H1 (cell line): ENCODE measurements at regions not wholly inside any gene's neighbourhood (a gene's known extent, or its start where the extent isn't known, plus 50 kb on each side); places are given as distances from the start of the nearest gene placed in this dataset.

Experiments used
- CTCF ChIA-PET: fragments of 300-600 bp; sonication (Branson Sonifier 250); formaldehyde crosslinking; loops from one replicate; lab custom pipeline; 2021; ENCODE audit not compliant: partially characterized antibody; lab: Charles Lee
- POLR2A ChIA-PET: fragments of 300-600 bp; sonication (Branson Sonifier 250); formaldehyde crosslinking; loops from one replicate; lab custom pipeline; 2021; ENCODE audit warnings: inconsistent platforms; ENCODE audit not compliant: partially characterized antibody; lab: Charles Lee
- DNase-seq, 2 experiments: peaks; one replicate each; pipeline versions ENCODE4 v3.0.0 to v3.0.0-alpha.2; 2010 to 2022; ENCODE audit warnings: low spot score in 2 of 2, low read depth in 1 of 2, mixed read lengths in 1 of 2
- FAIRE-seq: peaks from 2 replicates; lab custom pipeline; 2011; peaks lifted over from hg19 to GRCh38; lab: Jason Lieb, UNC
- H2AFZ ChIP-seq: 2 replicates; pipeline ENCODE4 v1.8.1; 2012; ENCODE audit warnings: low read length, inconsistent platforms
- H2AK5ac ChIP-seq: 2 replicates; pipeline ENCODE4 v1.6.1; 2013; ENCODE audit warnings: low read depth, low read length
- H2BK120ac ChIP-seq: replicated peaks from 2 replicates; pipeline ENCODE3; 2013; ENCODE audit warnings: low read depth, low read length, inconsistent platforms
- H2BK12ac ChIP-seq: 2 replicates; pipeline ENCODE4 v1.6.1; 2013; ENCODE audit warnings: low read depth, low read length
- H2BK15ac ChIP-seq: 2 replicates; pipeline ENCODE4 v1.6.1; 2013; ENCODE audit warnings: low read length
- H2BK20ac ChIP-seq: 2 replicates; pipeline ENCODE4 v1.6.1; 2013; ENCODE audit warnings: low read length
- H2BK5ac ChIP-seq: 2 replicates; pipeline ENCODE4 v1.6.1; 2013; ENCODE audit warnings: low read depth, low read length
- H3K14ac ChIP-seq: 2 replicates; pipeline ENCODE4 v1.6.1; 2013; ENCODE audit warnings: inconsistent platforms; ENCODE audit not compliant: insufficient read length
- H3K18ac ChIP-seq: 2 replicates; pipeline ENCODE4 v1.6.1; 2013; ENCODE audit warnings: low read length; ENCODE audit errors: extremely low read depth
- H3K23ac ChIP-seq: 2 replicates; pipeline ENCODE4 v1.6.1; 2013; ENCODE audit warnings: inconsistent platforms; ENCODE audit not compliant: insufficient read length
- H3K23me2 ChIP-seq: 2 replicates; pipeline ENCODE4 v1.6.1; 2013; ENCODE audit warnings: low read depth, low read length
- H3K27ac ChIP-seq: 2 replicates; pipeline ENCODE4 v1.6.1; 2011; ENCODE audit warnings: low read depth, low read length, inconsistent platforms
- H3K27me3 ChIP-seq, 4 experiments: replicated peaks in 1 of 4; 1 replicate in 1 of 4; 2 replicates in 3 of 4; pipeline versions ENCODE4 v1.6.1 to v1.8.1; 2011 to 2013; ENCODE audit warnings: low read length in 3 of 4, mild to moderate bottlenecking in 3 of 4, inconsistent platforms in 2 of 4, mixed read lengths in 2 of 4, moderate library complexity in 1 of 4; ENCODE audit not compliant: control insufficient read depth in 3 of 4, insufficient read depth in 3 of 4; ENCODE audit errors: extremely low read depth in 1 of 4
- H3K36me3 ChIP-seq, 4 experiments: 2 replicates each; pipeline versions ENCODE4 v1.6.1 to v1.8.1; 2011 to 2013; ENCODE audit warnings: mild to moderate bottlenecking in 4 of 4, low read length in 3 of 4, moderate library complexity in 2 of 4, control low read depth in 1 of 4, inconsistent platforms in 1 of 4; ENCODE audit not compliant: insufficient read depth in 4 of 4, control insufficient read depth in 2 of 4
- H3K4ac ChIP-seq: replicated peaks from 2 replicates; pipeline ENCODE3; 2013; ENCODE audit warnings: low read length, low read depth, mixed read lengths, inconsistent platforms; ENCODE audit not compliant: insufficient read length
- H3K4me1 ChIP-seq, 4 experiments: replicated peaks in 1 of 4; 1 replicate in 1 of 4; 2 replicates in 3 of 4; pipeline versions ENCODE4 v1.6.1 to v1.8.1; 2011 to 2013; ENCODE audit warnings: low read length in 3 of 4, inconsistent platforms in 2 of 4, mixed read lengths in 1 of 4; ENCODE audit not compliant: insufficient read depth in 4 of 4, control insufficient read depth in 3 of 4
- H3K4me2 ChIP-seq, 2 experiments: 2 replicates each; pipeline versions ENCODE4 v1.6.1 to v1.8.1; 2011 to 2013; ENCODE audit warnings: low read depth in 2 of 2, low read length in 2 of 2, control low read depth in 1 of 2, inconsistent platforms in 1 of 2, mild to moderate bottlenecking in 1 of 2; ENCODE audit not compliant: insufficient read depth in 1 of 2
- H3K4me3 ChIP-seq, 4 experiments: fragments of 200-600, 300-600 bp in 1 of 4; sonication (generic), shearing (Covaris generic), sonication (Bioruptor Twin) in 1 of 4; 2 replicates each; pipeline versions ENCODE4 v1.5.1 to v1.8.1; 2011 to 2016; ENCODE audit warnings: low read length in 4 of 4, low read depth in 3 of 4, control low read depth in 2 of 4, inconsistent platforms in 2 of 4, mild to moderate bottlenecking in 2 of 4, mixed read lengths in 1 of 4, moderate library complexity in 1 of 4; ENCODE audit not compliant: insufficient read depth in 2 of 4; ENCODE audit errors: extremely low read depth in 1 of 4
- H3K56ac ChIP-seq: replicated peaks from 2 replicates; pipeline ENCODE3; 2013; ENCODE audit warnings: low read depth, mild to moderate bottlenecking, mixed read lengths, low read length, inconsistent platforms; ENCODE audit not compliant: insufficient read length
- H3K79me1 ChIP-seq: 2 replicates; pipeline ENCODE4 v1.6.1; 2013; ENCODE audit warnings: low read depth, low read length, control low read depth
- H3K79me2 ChIP-seq, 2 experiments: 2 replicates each; pipeline versions ENCODE4 v1.6.1 to v1.8.1; 2012 to 2013; ENCODE audit warnings: low read length in 2 of 2, mild to moderate bottlenecking in 2 of 2, inconsistent platforms in 1 of 2; ENCODE audit not compliant: insufficient read depth in 2 of 2, control insufficient read depth in 1 of 2
- H3K9ac ChIP-seq, 4 experiments: replicated peaks in 1 of 4; 1 replicate in 1 of 4; 2 replicates in 3 of 4; pipeline versions ENCODE4 v1.6.1 to v1.8.1; 2011 to 2013; ENCODE audit warnings: low read depth in 3 of 4, low read length in 3 of 4, control low read depth in 2 of 4, mild to moderate bottlenecking in 2 of 4, moderate library complexity in 2 of 4, inconsistent platforms in 1 of 4; ENCODE audit errors: extremely low read depth in 1 of 4
- H3K9me3 ChIP-seq, 2 experiments: 2 replicates each; pipeline versions ENCODE4 v1.6.1 to v1.8.1; 2012 to 2013; ENCODE audit warnings: mild to moderate bottlenecking in 2 of 2, moderate library complexity in 2 of 2, control low read depth in 1 of 2, inconsistent platforms in 1 of 2, low read depth in 1 of 2, low read length in 1 of 2, mixed read lengths in 1 of 2; ENCODE audit not compliant: insufficient read depth in 2 of 2
- H4K20me1 ChIP-seq, 2 experiments: replicated peaks in 1 of 2; 2 replicates each; pipeline versions ENCODE3 to v1.8.1; 2011 to 2013; ENCODE audit warnings: inconsistent platforms in 2 of 2, low read length in 2 of 2, mild to moderate bottlenecking in 1 of 2; ENCODE audit not compliant: insufficient read depth in 2 of 2, control insufficient read depth in 1 of 2
- H4K5ac ChIP-seq: 2 replicates; pipeline ENCODE4 v1.6.1; 2013; ENCODE audit warnings: low read length, low read depth, mixed read lengths, inconsistent platforms; ENCODE audit not compliant: insufficient read length
- H4K8ac ChIP-seq: 2 replicates; pipeline ENCODE4 v1.8.0; 2013; ENCODE audit warnings: mild to moderate bottlenecking, moderate library complexity, low read length, inconsistent platforms; ENCODE audit not compliant: insufficient read depth; ENCODE audit errors: extremely low read depth
- H4K91ac ChIP-seq: replicated peaks from 2 replicates; pipeline ENCODE3; 2013; ENCODE audit warnings: low read length, mixed read lengths, inconsistent platforms; ENCODE audit not compliant: insufficient read length
- ASH2L ChIP-seq: fragments of 200-600, 300-600 bp; sonication (generic); IDR thresholded peaks from one replicate; pipeline ENCODE4 v1.7.1; 2017; ENCODE audit warnings: low read length
- BACH1 ChIP-seq: IDR thresholded peaks from 2 replicates; pipeline ENCODE4 v1.6.1; 2012; ENCODE audit warnings: low read length, improper control_type of control experiment
- JUND ChIP-seq: IDR thresholded peaks from 2 replicates; pipeline ENCODE4 v1.6.1; 2011; ENCODE audit warnings: mild to moderate bottlenecking, improper control_type of control experiment, low read length
- NANOG ChIP-seq: IDR thresholded peaks from 2 replicates; pipeline ENCODE4 v1.6.1; 2011; ENCODE audit warnings: low read length, low read depth, mild to moderate bottlenecking, inconsistent platforms; ENCODE audit not compliant: insufficient read depth, poor library complexity, severe bottlenecking
- NRF1 ChIP-seq: IDR thresholded peaks from 2 replicates; pipeline ENCODE4 v1.6.1; 2011; ENCODE audit warnings: mild to moderate bottlenecking, low read depth, low read length, improper control_type of control experiment
- POLR2AphosphoS5 ChIP-seq: IDR thresholded peaks from 2 replicates; pipeline ENCODE4 v1.6.1; 2011; ENCODE audit warnings: low read depth, low read length
- SAP30 ChIP-seq: fragments of 300-600 bp; sonication (generic); IDR thresholded peaks from 2 replicates; pipeline ENCODE4 v1.7.1; 2012; ENCODE audit warnings: low read length, moderate library complexity, mild to moderate bottlenecking, inconsistent platforms; ENCODE audit not compliant: insufficient read depth, insufficient replicate concordance
- SP2 ChIP-seq: IDR thresholded peaks from 2 replicates; pipeline ENCODE4 v1.6.1; 2012; ENCODE audit warnings: mild to moderate bottlenecking, low read length, inconsistent platforms
- SRF ChIP-seq: IDR thresholded peaks from 2 replicates; pipeline ENCODE4 v1.6.1; 2011; ENCODE audit warnings: mild to moderate bottlenecking, low read depth, low read length, moderate library complexity
- TAF7 ChIP-seq: optimal IDR thresholded peaks from 2 replicates; pipeline ENCODE3; 2011; ENCODE audit warnings: low read depth, mild to moderate bottlenecking, inconsistent platforms, low read length, moderate library complexity, borderline replicate concordance
- TEAD4 ChIP-seq: IDR thresholded peaks from 2 replicates; pipeline ENCODE4 v1.6.1; 2012; ENCODE audit warnings: low read depth, low read length, inconsistent platforms, mixed read lengths
- WGBS, 2 experiments: shearing (Covaris generic) in 1 of 2; methylation state at CpG; one replicate each; pipeline versions ENCODE4 v1.1.6 to v1.1.7; 2013 to 2015; ENCODE audit warnings: low lambda C conversion rate in 2 of 2, mixed read lengths in 2 of 2, inconsistent platforms in 1 of 2, low coverage in 1 of 2, missing lambda C conversion rate in 1 of 2; ENCODE audit not compliant: insufficient replicate concordance in 2 of 2, insufficient coverage in 1 of 2, insufficient read length in 1 of 2; ENCODE audit errors: extremely low coverage in 1 of 2, missing lambda C conversion rate in 1 of 2; 5-methylcytosine and 5-hydroxymethylcytosine counted together
- TF ChIP-seq, protein P1 (sequence below): IDR thresholded peaks from 2 replicates; pipeline ENCODE4 v1.6.1; 2011; ENCODE audit warnings: low read length, improper control_type of control experiment
- TF ChIP-seq, protein P2 (sequence below): IDR thresholded peaks from 2 replicates; pipeline ENCODE4 v1.6.1; 2011; ENCODE audit warnings: low read depth, mild to moderate bottlenecking, low read length; ENCODE audit not compliant: insufficient read depth

DNA sequence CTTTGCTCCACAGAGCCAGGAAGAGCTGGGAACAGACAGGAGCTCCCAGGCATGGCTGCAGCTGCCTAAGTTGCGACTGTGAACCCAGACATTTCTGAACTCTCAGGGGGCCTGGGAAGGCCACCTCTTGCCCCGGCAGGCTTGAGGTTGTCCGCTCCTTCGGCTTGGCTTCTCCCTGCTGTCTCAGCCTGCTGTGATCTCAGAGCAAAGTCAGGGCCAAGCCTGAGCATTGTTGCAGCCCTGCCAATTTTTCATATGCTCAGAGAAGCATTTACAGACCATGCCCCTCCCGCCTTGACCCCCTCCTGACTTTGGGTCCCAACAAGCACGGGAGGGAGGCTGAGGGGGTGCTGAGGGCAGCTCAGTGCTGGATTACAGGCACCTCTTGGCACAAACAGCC lies 1439.1 kb upstream of the FLRT2 start:
- no peaks in the 10 kb centered on the region for H3K27me3 ChIP-seq
- H3K9me3 ChIP-seq = no peaks in the 10 kb centered on the region
- no peak for TF ChIP-seq ASH2L
- no peak for TF ChIP-seq POLR2AphosphoS5
- TF ChIP-seq SP2 = no peak
- no peak for TF ChIP-seq NRF1
- no peak for TF ChIP-seq JUND
- TF ChIP-seq, protein P1, sequence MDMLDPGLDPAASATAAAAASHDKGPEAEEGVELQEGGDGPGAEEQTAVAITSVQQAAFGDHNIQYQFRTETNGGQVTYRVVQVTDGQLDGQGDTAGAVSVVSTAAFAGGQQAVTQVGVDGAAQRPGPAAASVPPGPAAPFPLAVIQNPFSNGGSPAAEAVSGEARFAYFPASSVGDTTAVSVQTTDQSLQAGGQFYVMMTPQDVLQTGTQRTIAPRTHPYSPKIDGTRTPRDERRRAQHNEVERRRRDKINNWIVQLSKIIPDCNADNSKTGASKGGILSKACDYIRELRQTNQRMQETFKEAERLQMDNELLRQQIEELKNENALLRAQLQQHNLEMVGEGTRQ = no peak
- TF ChIP-seq, protein P2, sequence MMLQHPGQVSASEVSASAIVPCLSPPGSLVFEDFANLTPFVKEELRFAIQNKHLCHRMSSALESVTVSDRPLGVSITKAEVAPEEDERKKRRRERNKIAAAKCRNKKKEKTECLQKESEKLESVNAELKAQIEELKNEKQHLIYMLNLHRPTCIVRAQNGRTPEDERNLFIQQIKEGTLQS = no peak
- no peak for TF ChIP-seq SAP30
- no peak for TF ChIP-seq NANOG
- TF ChIP-seq BACH1 = no peak
- TF ChIP-seq SRF = no peak
- TF ChIP-seq TEAD4 = no peak
- TF ChIP-seq TAF7 = no peak
- H3K4me2 ChIP-seq = no peak overlapping the region
- H2BK20ac ChIP-seq = no peak overlapping the region
- no peaks in the 10 kb centered on the region for H3K79me1 ChIP-seq
- no peak overlapping the region for H3K4ac ChIP-seq
- no peak overlapping the region for H2BK12ac ChIP-seq
- no peaks in the 10 kb centered on the region for H3K23me2 ChIP-seq
- H4K8ac ChIP-seq = peak overlapping the region; percentile 11; the same call in 1 of the 2 replicates
- no peak overlapping the region for H4K5ac ChIP-seq
- DNase-seq = no peak
- 92% methylated on average over 6 of the region's 6 CpGs; no CpG with 5 or more reads in 1 of the 2 experiments for WGBS, 2 experiments
- H2BK15ac ChIP-seq = no peak overlapping the region
- no peak overlapping the region for H3K9ac ChIP-seq
- H2BK120ac ChIP-seq = no peak overlapping the region
- no peak overlapping the region for H4K91ac ChIP-seq
- H3K23ac ChIP-seq = no peak overlapping the region
- CTCF ChIA-PET = interaction anchor here (0.6 kb wide), 2 partner anchors 21 to 1114 kb away, joined by 3 read pairs; no protein-coding TSS in a partner anchor
- H3K79me2 ChIP-seq = no peaks in the 10 kb centered on the region
- H2AK5ac ChIP-seq = no peak overlapping the region
- H3K14ac ChIP-seq = no peak overlapping the region
- no peak overlapping the region for H2AFZ ChIP-seq
- POLR2A ChIA-PET = no interaction called here
- H3K36me3 ChIP-seq = no peaks in the 10 kb centered on the region
- H3K4me3 ChIP-seq = no peak overlapping the region
- no peak overlapping the region for H2BK5ac ChIP-seq
- H3K56ac ChIP-seq = no peak overlapping the region
- H3K4me1 ChIP-seq = no peaks in the 10 kb centered on the region
- FAIRE-seq = no peak
- H3K27ac ChIP-seq = no peak overlapping the region
- peak overlapping the region; percentile 32; the same call in 1 of the 2 replicates for H3K18ac ChIP-seq
- no peaks in the 10 kb centered on the region for H4K20me1 ChIP-seq
